Frontal cortex (tissue), 3 donors: ENCODE measurements at regions not wholly inside any gene's neighbourhood (a gene's known extent, or its start where the extent isn't known, plus 50 kb on each side); places are given as distances from the start of the nearest gene placed in this dataset.
"Not testable (repeated sequence)": the region's sequence is repeated elsewhere in the genome, so short reads cannot be mapped to it uniquely, and the experiment has no call there.

Experiments used
- DNase-seq, 2 donors: peaks; one replicate each; pipeline ENCODE4 v3.0.0; 2012; ENCODE audit warnings: low spot score in 2 of 2
- FAIRE-seq: peaks from 2 replicates; lab custom pipeline; 2012; peaks lifted over from hg19 to GRCh38; lab: Jason Lieb, UNC
- donor health status: control.
- donor health status: control.
- donor health status: control.

GRCh38 chr10:84571146-84571545 lies 242.8 kb downstream of the CCSER2 start:
- FAIRE-seq = no peak
- DNase-seq = no peak

- FAIRE-seq (no peak), DNase-seq (no peak)
These were observed 245.7 kb downstream of the CCSER2 start for GRCh38 chr10:84574102-84574501.

GRCh38 chr10:84581976-84582375 lies 253.6 kb downstream of the CCSER2 start:
- no peak for DNase-seq
- no peak for FAIRE-seq

GRCh38 chr10:84583501-84583900 lies 255.1 kb downstream of the CCSER2 start:
- FAIRE-seq = no peak
- no peak for DNase-seq

GRCh38 chr10:84587789-84588188 lies 259.4 kb downstream of the CCSER2 start:
- DNase-seq = no peak
- FAIRE-seq = no peak

GRCh38 chr10:84588426-84588825 lies 260.0 kb downstream of the CCSER2 start:
- DNase-seq (no peak), FAIRE-seq (no peak)

GRCh38 chr10:84588971-84589370 lies 260.6 kb downstream of the CCSER2 start:
- FAIRE-seq (no peak), DNase-seq (no peak)

- DNase-seq (no peak), FAIRE-seq (no peak)
These were observed 261.3 kb downstream of the CCSER2 start for GRCh38 chr10:84589526-84590205.

- FAIRE-seq (no peak), DNase-seq (no peak)
These were observed 262.2 kb downstream of the CCSER2 start for GRCh38 chr10:84590327-84591193.

GRCh38 chr10:84593506-84593905 lies 265.1 kb downstream of the CCSER2 start:
- DNase-seq = no peak
- FAIRE-seq = no peak

GRCh38 chr10:84596585-84596984 lies 268.2 kb downstream of the CCSER2 start:
- DNase-seq (no peak), FAIRE-seq (no peak)

GRCh38 chr10:84599254-84599653 lies 270.9 kb downstream of the CCSER2 start:
- DNase-seq (no peak), FAIRE-seq (no peak)

- FAIRE-seq = no peak
- no peak for DNase-seq
These were observed 272.6 kb downstream of the CCSER2 start for GRCh38 chr10:84600947-84601346.

GRCh38 chr10:84602543-84602942 lies 274.2 kb downstream of the CCSER2 start:
- not testable (repeated sequence) for DNase-seq, FAIRE-seq

GRCh38 chr10:84603971-84604370 lies 275.6 kb downstream of the CCSER2 start:
- DNase-seq (no peak), FAIRE-seq (no peak)

GRCh38 chr10:84605802-84606201 lies 277.4 kb downstream of the CCSER2 start:
- FAIRE-seq (no peak), DNase-seq (no peak)

- DNase-seq (no peak), FAIRE-seq (no peak)
These were observed 278.0 kb downstream of the CCSER2 start for GRCh38 chr10:84606428-84606827.

GRCh38 chr10:84607044-84607443 lies 278.7 kb downstream of the CCSER2 start:
- FAIRE-seq = no peak
- DNase-seq = no peak

GRCh38 chr10:84607523-84607922 lies 279.1 kb downstream of the CCSER2 start:
- DNase-seq = no peak
- no peak for FAIRE-seq

- FAIRE-seq = no peak
- DNase-seq = no peak
These were observed 279.7 kb downstream of the CCSER2 start for GRCh38 chr10:84608126-84608525.

- peak in 1 of 2 donors; percentile 36 for DNase-seq
- no peak for FAIRE-seq
These were observed 285.1 kb downstream of the CCSER2 start for GRCh38 chr10:84613336-84614021.
